SK-N-SH (cell line): ENCODE measurements at regions not wholly inside any gene's neighbourhood (a gene's known extent, or its start where the extent isn't known, plus 50 kb on each side); places are given as distances from the start of the nearest gene placed in this dataset.

Source experiments
- CHD2 ChIP-seq: fragments of 150-350 bp; IDR thresholded peaks from 2 replicates; pipeline ENCODE4 v1.6.1; 2018; ENCODE audit warnings: low read length; ENCODE audit not compliant: partially characterized antibody
- EZH2phosphoT487 ChIP-seq: fragments of 200-600 bp; sonication (generic); IDR thresholded peaks from 2 replicates; pipeline ENCODE4 v1.6.1; 2017; ENCODE audit warnings: low read depth, mixed run types, mild to moderate bottlenecking, antibody characterized with exemption, moderate library complexity, borderline replicate concordance
- RAD21 ChIP-seq: IDR thresholded peaks from 2 replicates; pipeline ENCODE4 v1.6.1; 2012; ENCODE audit warnings: mild to moderate bottlenecking, low read length
- RCOR1 ChIP-seq: fragments of 150-350 bp; IDR thresholded peaks from 2 replicates; pipeline ENCODE4 v1.6.1; 2017; ENCODE audit warnings: antibody characterized with exemption, low read length
- TAF1 ChIP-seq: IDR thresholded peaks from 2 replicates; pipeline ENCODE4 v1.6.1; 2012; ENCODE audit warnings: low read depth, mild to moderate bottlenecking, low read length, moderate library complexity, borderline replicate concordance
- YY1 ChIP-seq: IDR thresholded peaks from 2 replicates; pipeline ENCODE4 v1.4.0; 2012; ENCODE audit warnings: low read depth, mild to moderate bottlenecking
- TF ChIP-seq, protein P1 (sequence below): fragments of 150-350 bp; IDR thresholded peaks from 2 replicates; pipeline ENCODE4 v1.6.1; 2017; ENCODE audit warnings: antibody characterized with exemption, low read length, low read depth, borderline replicate concordance
- TF ChIP-seq, protein P2 (sequence below): fragments of 200-600 bp; sonication (generic); IDR thresholded peaks from 2 replicates; pipeline ENCODE4 v1.6.1; 2017; ENCODE audit warnings: antibody characterized with exemption, mild to moderate bottlenecking, moderate library complexity
- TF ChIP-seq, protein P3 (sequence below): IDR thresholded peaks from 2 replicates; pipeline ENCODE4 v1.4.0; 2012; ENCODE audit warnings: low read depth

DNA sequence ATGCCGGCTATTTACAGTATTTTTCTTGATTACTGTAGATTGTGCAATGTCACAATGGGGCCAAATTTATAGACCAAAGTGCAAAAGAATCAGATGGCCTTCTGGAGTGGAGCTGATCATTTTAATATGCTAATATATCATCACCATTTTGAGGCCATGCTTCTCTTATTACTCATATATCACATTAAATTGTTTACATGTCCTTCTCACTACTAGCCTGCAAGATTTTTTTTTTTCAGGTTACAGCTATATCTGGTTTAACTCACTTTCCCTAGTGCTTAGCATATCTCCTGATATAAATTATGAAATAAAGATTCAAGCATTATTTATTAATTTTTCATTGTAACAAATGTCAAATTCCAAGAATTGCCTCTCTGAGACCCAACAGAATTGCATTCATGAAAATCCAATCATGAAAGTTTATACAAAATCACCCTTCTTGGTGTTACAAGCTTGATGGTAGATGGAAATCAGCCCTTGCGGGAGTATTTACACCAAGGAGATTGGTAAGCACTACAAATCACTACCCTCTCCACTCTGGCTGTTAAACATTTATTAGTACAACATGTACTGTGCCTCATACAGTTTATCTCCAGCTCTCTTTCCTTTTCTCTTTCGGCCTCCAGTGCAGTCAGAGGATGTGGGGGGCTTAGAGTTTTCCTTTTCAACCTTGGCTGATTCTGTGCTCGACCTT is 703.9 kb downstream of the BRINP1 start:
- no peak for TF ChIP-seq RCOR1
- TF ChIP-seq, protein P1, sequence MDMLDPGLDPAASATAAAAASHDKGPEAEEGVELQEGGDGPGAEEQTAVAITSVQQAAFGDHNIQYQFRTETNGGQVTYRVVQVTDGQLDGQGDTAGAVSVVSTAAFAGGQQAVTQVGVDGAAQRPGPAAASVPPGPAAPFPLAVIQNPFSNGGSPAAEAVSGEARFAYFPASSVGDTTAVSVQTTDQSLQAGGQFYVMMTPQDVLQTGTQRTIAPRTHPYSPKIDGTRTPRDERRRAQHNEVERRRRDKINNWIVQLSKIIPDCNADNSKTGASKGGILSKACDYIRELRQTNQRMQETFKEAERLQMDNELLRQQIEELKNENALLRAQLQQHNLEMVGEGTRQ, result no peak
- no peak for TF ChIP-seq TAF1
- TF ChIP-seq, protein P2, sequence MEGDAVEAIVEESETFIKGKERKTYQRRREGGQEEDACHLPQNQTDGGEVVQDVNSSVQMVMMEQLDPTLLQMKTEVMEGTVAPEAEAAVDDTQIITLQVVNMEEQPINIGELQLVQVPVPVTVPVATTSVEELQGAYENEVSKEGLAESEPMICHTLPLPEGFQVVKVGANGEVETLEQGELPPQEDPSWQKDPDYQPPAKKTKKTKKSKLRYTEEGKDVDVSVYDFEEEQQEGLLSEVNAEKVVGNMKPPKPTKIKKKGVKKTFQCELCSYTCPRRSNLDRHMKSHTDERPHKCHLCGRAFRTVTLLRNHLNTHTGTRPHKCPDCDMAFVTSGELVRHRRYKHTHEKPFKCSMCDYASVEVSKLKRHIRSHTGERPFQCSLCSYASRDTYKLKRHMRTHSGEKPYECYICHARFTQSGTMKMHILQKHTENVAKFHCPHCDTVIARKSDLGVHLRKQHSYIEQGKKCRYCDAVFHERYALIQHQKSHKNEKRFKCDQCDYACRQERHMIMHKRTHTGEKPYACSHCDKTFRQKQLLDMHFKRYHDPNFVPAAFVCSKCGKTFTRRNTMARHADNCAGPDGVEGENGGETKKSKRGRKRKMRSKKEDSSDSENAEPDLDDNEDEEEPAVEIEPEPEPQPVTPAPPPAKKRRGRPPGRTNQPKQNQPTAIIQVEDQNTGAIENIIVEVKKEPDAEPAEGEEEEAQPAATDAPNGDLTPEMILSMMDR, result no peak
- TF ChIP-seq YY1, result no peak
- no peak for TF ChIP-seq RAD21
- no peak for TF ChIP-seq CHD2
- TF ChIP-seq EZH2phosphoT487, result no peak
- TF ChIP-seq, protein P3, sequence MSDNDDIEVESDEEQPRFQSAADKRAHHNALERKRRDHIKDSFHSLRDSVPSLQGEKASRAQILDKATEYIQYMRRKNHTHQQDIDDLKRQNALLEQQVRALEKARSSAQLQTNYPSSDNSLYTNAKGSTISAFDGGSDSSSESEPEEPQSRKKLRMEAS, result no peak
